NOMO-1 treated with DMSO at 0.1 percent for 48 hours (cell line): ENCODE measurements at regions not wholly inside any gene's neighbourhood (a gene's known extent, or its start where the extent isn't known, plus 50 kb on each side); places are given as distances from the start of the nearest gene placed in this dataset.
A peak's percentile ranks its signal among the peaks of the same experiment; 100 is the strongest.

Experiments
- DNase-seq: peaks from one replicate; lab custom pipeline; 2025; ENCODE audit not compliant: unreplicated experiment; lab: John Stamatoyannopoulos, UW

DNA sequence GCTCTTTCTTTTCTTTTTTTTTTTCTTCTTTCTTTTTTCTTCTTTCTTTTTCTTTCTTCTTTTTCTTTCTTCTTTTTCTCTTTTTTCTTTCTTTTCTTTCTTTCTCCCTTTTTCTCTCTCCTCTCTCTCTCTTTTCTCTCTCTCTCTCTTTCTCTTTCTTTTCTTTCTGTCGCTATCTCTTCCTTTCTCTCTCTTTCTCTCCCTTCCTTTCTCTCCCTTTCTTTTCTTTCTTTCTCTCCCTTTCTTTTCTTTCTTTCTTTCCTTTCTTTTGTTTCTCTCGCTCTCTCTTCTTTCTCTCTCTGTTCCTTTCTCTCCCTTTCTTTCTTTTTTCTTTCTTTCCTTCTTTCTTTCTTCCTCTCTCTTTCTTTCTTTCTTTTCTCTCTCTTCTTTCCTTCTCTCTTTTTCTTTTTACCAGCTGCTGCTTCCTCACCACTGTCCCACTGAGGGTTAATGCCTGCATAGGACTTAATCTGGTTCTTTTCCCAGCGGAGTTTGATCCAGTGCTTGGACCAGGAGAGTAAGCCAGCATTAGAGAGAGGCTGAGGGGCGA lies 145.4 kb upstream of the SIX2 start:
- DNase-seq = no peak

DNA sequence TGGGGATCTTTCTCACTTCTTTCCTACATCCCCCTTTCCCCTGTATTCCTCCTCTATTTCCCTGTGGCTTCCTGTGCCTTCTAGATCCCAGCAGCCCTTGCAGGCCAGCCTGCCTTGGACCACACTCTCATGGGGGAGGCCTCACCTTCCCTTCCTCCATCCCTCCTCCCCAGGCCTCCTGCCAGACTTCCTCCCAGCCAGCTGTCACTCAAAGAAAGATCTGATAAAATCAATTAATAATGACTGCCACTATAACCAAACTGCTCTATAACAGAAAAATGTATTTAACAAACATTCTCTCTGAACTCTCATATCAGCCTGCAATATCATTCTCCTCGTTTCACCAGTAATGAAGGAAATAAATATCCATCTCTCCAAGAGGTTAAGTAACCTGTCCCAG lies 144.9 kb upstream of the SIX2 start:
- DNase-seq = no peak

DNA sequence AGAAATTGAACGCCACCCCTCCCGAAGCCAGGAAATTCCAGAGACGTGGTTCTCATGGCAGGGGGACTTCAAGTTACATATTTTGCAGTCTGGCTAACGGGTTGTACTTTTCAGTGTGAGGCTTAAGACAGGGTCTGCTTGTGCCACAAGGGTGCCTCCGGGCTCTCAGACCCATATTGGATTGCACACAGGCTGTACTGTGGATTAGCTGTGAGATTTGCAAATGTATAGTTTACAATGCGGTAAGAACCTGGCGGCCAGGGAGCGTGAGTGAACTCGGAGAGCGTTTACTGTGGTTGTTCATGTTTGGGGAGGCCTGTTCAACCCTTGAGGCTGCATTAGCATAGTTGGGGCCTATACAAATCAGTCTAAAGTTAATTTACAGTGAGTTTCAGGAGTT lies 143.9 kb upstream of the SIX2 start:
- DNase-seq = no peak

DNA sequence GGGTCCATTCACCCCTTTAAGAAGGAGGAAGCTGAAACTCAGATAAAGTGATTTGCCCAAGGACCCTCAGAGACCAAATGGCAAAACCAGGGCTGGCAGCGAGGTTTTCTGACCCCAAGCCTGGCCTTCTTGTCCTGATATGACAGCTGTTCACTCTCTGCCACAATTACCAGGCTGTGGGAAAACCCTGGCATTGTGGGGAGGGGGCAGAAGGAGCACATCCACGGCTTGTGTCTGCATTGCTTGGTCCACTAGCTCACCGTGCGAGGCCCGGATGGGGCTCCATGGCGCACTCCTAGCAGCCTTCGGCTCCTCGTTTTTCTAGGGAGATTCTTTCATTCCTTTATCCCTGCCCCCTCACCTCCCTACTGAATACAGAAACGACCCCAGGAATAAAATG lies 143.4 kb upstream of the SIX2 start:
- no peak for DNase-seq

DNA sequence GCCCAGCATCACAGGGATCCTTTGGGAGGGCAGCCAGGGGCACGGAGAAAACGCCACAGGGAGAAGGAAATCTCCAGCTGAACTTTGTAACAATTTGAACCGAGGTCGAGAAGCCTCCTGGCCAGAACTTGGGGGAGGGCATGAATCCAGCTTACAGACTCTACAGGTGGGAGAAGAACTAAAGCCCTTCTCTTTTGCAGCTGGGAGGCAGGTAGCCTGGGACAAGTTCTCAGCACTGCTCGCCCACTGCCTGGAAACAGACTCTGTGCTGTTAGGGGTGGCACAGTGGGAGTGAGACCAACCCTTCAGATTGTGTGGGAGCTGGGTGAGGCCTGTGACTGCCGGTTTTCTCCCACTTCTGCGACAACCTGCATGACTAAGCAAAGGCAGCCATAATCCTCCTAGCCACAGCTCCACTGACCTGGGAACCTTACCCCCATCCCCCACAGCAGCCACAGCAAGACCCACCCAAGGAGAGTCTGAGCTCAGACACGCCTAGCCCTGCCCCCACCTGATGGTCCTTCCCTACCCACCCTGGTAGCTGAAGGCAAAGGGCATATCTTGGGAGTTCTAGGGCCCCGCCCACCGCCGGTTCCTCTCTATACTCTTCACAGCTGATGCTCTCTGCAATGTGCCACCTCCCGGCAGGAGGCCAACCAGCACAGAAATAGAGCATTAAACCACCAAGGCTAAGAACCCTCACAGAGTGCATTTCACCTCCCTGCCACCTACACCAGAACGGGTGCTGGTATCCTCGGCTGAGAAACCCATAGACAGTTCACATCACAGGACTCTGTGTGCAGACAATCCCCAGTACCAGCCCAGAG lies 136.0 kb upstream of the SIX2 start:
- DNase-seq = no peak

DNA sequence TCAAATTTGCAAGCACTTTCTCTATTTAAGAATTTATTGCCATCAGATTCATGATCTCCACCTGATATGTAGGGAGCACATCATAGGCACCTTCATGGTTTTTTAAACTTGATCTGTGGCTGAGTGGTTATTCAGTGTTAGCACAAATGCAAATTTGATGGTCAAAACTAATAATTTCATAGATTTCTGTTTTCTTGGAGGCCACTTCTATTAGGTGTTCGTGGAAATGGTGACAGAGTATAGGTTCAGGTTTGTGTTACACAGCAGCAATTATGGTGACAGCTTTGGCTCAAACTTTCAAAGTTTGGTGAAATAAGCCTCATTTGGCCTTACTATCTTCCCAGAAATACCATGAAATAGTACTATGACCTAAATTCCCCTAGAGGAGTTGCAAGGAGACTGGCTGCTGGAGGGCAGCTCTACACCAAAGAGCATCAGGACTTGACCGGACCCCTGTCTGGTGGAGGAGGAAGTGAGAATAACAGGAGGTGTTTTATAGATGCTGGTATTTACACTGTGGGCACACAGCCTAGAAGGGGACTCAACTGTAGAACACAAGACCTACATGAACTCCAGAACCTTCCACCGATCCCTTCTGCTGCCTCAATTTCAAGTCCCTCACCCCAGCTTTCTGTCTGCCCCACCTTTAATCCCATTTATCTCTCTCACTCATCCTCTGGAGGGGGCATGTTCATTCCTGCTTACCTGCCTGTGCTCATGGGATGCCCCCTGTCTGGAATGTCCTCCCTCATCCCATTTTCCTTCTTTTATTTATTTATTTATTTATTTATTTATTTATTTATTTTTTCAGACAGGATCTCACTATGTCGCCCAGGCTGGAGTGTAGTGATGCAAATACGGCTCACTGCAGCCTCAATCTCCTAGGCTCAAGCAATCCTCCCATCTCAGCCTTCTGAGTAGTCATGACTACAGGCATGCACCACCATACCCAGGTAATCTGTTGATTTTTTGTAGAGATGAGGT lies 132.9 kb upstream of the SIX2 start:
- peak; percentile 10 for DNase-seq

DNA sequence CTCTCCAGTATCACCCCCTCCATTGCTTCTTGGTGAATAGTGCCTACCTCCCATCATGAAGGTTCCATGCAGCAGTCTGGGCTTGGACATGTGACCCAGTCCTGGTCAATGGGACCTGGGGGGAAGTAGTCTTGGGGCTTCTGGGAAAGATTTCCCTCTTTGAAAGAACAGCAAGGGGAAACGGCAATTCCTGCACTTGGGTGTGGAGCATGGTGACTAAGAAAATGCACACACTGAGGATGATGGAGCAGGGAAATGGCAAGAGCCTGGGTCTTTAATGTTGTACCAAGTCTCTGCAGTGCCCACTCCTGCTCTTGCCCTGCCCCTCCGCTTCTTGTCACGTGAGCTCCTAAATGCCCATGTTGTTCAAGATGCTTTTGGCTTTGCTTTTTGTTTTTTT lies 131.4 kb upstream of the SIX2 start:
- no peak for DNase-seq

DNA sequence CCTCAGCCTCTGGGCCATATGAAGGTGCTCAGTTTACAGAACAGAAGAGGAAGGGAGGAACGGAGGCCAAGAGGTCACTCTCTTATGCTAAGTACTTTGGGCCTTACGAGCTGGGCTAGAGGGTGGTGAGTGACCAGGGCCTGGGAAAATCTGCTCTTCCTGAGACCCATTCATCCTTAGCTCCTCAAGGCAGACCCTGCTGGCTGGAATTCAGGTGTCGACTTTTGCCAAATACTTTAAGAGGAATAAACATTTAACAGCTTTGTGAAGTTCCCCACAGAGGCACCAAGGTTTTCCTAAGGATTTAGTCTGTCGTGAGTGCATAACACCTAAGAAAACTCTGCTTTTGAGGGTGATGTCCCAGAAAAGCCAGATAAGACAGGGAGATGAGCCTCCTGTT lies 129.7 kb upstream of the SIX2 start:
- DNase-seq = no peak

DNA sequence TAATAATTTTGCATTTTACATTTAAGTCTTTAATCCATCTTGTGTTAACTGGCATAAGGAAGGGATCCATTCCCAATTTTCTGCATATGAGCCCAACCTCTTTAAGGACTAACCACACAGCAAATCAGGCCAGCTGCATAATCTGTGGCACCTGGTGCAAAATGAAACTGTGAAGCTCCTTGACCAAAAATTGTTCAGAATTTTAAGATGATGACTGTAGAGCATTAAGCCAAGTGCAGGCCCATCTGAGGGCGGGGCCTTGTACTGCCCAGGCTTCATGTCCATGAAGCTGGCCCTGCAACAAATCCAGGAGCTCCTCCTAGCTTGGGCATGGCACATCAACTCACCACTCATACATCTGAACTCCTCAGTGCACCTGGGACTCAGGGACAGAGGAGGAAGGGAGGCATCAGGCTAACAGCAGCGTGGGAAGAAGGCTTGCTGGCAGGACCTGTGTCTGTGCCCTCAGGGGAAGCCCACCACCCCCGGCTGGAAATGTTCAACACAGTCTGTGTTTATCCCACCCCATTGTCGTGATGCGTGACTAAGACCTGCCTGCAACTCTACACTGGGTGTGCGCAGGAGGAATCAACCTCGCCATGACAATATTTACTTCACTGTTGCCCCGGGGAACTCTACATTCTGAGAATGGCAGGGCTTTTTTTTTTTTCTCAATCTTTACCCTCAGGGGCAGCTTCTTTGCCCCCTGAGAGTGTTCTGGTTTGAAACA lies 128.9 kb upstream of the SIX2 start:
- no peak for DNase-seq

DNA sequence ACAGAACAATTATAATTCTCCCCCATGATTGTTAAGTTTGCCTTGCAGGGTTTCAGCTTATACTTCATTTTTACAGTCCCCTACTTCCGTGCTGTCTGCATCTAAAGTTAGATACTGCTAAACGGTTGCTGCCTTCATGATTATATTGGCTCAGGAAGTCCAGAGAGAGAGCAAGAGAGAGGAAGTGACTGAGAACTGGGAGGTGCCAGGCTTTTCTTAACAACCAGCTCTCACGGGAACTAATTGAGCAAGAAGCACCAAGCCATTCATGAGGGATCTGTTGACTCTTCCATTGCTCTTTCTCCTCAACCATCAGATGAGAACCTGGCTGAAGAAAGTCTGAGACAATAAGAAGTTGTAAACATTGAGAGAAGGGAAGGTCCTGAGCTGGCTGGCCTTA lies 125.5 kb upstream of the SIX2 start:
- peak; percentile 98 for DNase-seq

DNA sequence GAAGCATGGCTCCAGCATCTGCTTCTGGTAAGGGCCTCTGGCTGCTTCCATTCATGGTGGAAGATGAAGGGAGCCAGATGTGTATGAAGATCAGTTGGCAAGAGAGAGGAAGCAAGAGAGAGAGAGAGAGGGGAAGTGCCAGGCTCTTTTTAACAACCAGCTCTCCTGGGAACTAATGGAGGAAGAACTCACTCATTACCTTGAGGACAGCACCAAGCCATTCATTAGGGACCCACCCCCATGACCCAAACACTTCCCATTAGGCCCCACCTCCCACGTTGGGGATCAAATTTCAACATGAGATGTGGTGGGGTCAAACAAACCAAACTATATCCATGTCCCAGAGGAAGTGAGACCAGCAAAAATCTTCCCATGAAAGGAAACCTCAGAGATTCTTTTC lies 124.8 kb upstream of the SIX2 start:
- peak; percentile 58 for DNase-seq

DNA sequence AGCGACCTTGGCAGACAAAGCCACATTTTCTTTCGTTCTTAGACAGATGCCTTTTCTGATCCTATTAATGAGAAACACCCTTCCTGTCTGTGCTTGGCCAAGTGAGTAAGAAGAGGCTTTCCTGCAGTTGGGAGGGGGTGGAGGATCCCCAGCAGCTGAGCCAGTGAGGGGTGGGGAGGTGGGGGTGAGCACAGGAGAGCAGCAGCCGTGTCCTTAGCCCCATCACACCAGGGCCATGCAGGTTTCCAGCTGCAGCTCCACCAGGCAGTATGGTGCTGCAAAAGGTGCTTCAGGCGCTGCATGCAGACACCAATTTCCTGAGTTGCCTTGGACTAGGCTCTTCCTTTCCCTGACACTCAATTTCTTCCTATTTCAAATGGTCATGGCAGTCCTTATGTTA lies 123.3 kb upstream of the SIX2 start:
- DNase-seq = no peak

DNA sequence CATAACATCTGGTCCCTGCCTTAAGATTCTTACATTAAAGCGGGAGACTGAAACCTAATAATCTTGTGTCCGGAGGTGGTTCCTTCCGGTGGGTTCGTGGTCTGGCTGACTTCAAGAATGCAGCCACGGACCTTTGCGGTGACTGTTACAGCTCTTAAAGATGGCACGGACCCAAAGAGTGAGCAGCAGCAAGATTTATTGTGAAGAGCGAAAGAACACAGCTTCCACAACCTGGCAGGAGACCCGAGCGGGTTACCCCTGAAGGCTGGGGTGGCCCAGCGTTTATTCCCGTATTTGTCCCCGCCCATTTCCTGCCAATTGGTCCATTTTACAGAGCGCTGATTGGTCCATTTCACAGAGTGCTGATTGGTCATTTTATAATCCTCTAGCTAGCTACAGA lies 122.3 kb upstream of the SIX2 start:
- DNase-seq = peak; percentile 15

DNA sequence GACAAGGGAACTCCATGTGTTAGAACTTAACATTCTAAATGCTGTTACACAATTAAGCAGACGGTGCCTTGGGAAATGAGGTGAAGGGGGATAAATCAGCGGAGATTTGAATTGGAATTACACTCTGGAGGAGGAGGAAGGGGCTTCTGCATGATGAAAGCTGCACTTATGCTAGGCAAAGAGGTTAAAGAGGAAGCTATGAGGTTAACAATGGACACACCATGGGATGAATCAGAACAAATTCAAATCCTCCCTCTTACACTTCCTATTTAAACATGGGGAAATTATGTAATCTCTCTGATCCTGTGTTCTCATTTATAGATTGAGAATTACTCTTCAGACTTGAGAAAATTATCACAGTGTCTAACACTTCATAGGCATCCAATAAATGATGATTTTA lies 121.5 kb upstream of the SIX2 start:
- DNase-seq = peak; percentile 89

DNA sequence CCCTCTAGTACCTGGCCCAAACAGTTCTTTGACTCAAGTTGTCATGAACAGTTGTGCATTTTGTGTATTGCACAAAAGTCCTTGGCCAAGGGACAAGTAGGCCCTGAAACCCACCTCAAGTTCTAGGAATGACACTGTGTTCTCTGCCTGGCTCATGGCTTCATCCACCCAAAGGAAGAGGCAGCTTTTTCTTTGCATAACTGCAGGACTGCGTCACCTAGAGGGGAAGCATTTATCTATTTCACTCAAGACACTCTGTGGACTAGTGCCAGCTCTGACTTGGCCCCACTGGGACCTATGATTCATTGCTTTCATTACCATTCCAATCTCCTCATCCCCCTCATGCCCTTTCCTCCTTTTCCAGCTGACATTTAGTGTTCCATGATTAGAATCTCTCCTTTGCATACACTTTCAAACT lies 119.3 kb upstream of the SIX2 start:
- peak; percentile 25 for DNase-seq

DNA sequence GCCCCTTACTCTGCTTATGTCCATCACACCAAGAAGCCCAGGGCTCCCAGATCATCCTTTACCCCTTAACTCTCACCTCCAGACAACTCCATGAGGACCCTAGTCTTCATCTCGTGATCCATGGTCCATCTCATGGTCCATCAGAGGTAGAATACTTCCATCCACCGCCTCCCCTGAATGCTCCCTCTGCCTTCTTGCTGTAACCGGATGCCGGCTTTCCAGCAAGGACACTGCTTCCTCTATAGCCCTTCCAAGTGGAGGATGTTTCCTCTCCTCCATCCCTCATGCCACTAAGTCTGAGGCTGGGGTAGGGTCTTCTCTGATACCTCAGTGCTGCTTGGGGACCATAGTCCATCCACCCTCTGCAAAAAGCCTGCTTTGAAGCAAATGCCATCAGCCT lies 118.6 kb upstream of the SIX2 start:
- no peak for DNase-seq

DNA sequence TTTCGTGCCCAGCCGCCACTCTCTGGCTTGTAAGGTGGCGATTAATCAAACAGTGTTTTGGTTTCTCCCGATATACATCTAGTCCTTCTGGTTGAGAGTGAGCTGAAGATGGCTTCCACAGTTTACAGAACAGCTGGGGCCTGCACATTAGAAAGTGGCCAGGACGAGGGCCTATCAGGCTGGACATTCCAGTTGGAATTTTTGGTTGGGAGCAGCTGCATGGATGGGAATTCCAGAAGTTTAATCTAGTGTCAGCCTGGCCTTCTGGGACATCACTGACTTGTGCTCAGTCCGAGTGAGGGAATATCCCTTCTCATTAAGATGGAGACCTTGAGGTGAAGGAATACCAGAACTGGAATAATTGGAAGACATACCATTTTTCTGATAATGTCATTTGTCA lies 118.1 kb upstream of the SIX2 start:
- no peak for DNase-seq

DNA sequence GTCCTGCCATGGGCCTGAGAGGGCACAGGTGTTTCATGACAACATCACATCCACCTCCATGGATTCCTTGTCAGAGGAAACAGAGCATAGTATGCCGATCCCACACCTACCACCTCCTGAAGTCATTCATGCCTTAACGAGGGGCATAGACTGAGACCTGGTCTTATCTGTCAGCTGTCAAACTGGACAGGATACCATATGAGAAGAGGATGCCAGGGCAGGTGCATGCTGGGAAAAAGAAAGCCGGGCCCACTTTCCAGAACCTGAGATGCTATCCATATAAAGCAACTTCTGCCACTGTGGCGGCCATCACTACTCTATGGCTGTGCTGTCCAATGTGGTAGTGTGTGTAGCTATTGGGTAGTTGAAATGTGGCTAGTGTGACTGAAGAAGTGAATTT lies 116.0 kb upstream of the SIX2 start:
- DNase-seq = no peak

DNA sequence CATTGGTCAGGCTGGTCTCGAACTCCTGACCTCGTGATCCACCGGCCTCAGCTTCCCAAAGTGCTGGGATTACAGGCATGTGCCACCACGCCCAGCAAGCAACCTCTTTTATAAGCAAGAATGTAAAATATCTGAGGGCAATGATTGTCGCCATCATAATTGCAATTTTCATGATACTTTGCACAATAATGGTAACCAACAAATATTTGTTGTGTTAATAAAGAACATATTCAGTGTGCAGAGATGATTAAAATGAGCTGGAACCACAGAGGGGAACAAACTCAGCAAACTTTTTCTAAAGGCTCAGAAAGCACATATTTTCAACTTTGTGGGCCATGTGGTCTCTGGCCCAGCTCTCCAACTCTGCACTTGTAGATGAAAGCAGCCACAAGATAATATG lies 115.2 kb upstream of the SIX2 start:
- DNase-seq = no peak

DNA sequence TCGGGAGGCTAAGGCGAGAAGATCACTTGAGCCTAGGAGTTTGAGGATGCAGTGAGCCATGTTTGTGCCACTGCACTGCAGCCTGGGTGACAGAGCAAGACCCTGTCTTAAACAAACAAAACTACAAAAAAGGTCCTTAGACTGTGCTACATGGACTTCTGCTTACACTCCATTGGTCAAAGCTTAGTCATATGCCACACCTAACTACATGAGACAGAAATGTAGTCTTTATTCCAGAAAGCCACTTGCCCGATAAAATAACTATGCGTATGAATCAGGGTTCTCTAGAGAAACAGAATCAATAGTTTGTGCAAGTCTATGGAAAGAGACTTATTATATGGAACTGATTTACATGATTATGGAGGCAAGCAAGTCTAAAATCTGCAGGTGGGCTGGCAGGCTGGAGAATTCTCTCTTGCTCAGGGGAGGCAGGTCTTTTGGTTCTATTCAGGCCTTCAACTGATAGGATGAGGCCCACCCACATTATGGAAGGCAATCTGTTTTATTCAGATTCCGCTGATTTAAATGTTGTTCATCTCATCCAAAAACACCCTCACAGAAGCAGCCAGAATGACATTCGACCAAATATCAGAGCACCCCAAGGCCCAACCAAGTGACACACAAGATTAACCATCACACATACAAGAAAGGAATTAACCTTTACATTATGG lies 114.4 kb upstream of the SIX2 start:
- DNase-seq = no peak

DNA sequence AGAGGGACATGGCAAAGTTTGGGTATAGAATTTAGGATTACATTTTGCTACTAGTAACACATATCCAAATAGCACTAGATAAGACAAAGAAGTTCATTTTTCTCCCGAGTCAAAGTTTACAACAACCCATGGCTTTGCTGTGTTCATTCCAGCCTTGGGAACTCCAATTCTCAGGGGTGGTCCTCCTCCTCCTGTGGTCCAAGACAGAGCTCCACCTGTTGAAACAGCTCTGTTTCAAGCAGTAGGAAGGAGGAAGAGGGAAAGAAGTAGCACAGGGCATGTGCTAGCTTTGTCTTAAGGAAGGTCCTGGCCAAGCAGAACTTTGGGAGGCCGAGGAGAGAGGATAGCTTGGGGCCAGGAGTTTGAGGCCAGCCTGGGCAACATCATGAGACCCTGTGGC lies 113.8 kb upstream of the SIX2 start:
- no peak for DNase-seq
